Activated naive CD8-positive, alpha-beta T cell treated with anti-CD3 and anti-CD28 coated beads for 36 hours (primary cell): ENCODE measurements at regions not wholly inside any gene's neighbourhood (a gene's known extent, or its start where the extent isn't known, plus 50 kb on each side); places are given as distances from the start of the nearest gene placed in this dataset.
"Not testable (repeated sequence)": the region's sequence is repeated elsewhere in the genome, so short reads cannot be mapped to it uniquely, and the experiment has no call there.

ENCODE experiments used
- DNase-seq: peaks from one replicate; pipeline ENCODE4 v3.0.0; 2021
- H3K27ac Mint-ChIP-seq: one replicate; pipeline ENCODE4 v1.8.0; 2022; ENCODE audit warnings: mild to moderate bottlenecking, moderate library complexity, mixed read lengths
- H3K27me3 Mint-ChIP-seq: one replicate; pipeline ENCODE4 v1.8.0; 2022; ENCODE audit warnings: mild to moderate bottlenecking, mixed read lengths
- H3K36me3 Mint-ChIP-seq: one replicate; pipeline ENCODE4 v1.8.0; 2021; ENCODE audit warnings: mild to moderate bottlenecking, mixed read lengths
- H3K4me1 Mint-ChIP-seq: one replicate; pipeline ENCODE4 v1.8.0; 2021; ENCODE audit warnings: mixed read lengths
- H3K4me3 Mint-ChIP-seq: one replicate; pipeline ENCODE4 v1.8.0; 2022; ENCODE audit warnings: mild to moderate bottlenecking, moderate library complexity, mixed read lengths
- H3K9me3 Mint-ChIP-seq: one replicate; pipeline ENCODE4 v1.8.0; 2022; ENCODE audit warnings: mixed read lengths

GRCh38 chr4:57714313-57714712 is 604.1 kb upstream of the IGFBP7 start:
- DNase-seq, H3K9me3 Mint-ChIP-seq, H3K4me3 Mint-ChIP-seq, H3K27ac Mint-ChIP-seq, H3K36me3 Mint-ChIP-seq, H3K27me3 Mint-ChIP-seq, H3K4me1 Mint-ChIP-seq: not testable (repeated sequence)

DNA sequence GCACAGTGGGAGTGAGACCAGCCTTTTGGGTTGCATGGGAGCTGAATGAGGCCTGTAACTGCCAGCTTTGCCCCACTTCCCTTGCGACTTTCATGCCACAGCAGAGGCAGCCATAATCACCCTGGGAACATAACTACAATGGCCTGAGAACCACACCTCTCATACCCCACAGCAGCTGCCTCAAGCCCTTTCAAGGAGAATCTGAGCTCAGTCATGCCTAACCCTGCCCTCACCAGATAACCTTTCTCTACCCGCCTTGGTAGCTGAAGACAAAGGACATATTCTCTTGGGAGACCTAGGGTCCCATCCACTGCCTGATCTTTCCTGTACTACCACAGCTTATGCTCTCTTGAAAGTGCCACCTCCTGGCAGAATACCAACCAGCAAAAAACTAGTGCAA is 599.9 kb upstream of the IGFBP7 start:
- DNase-seq = no peak
- Mint-ChIP-seq H3K36me3 (no peaks in the 10 kb centered on the region), H3K9me3 (no peaks in the 10 kb centered on the region), H3K4me3 (no peak overlapping the region), H3K4me1 (no peaks in the 10 kb centered on the region), H3K27me3 (no peaks in the 10 kb centered on the region), H3K27ac (no peak overlapping the region)

GRCh38 chr4:57691370-57691769 is 581.2 kb upstream of the IGFBP7 start:
- H3K27ac Mint-ChIP-seq = no peak overlapping the region
- no peak for DNase-seq
- no peaks in the 10 kb centered on the region for H3K9me3 Mint-ChIP-seq
- no peaks in the 10 kb centered on the region for H3K4me1 Mint-ChIP-seq
- H3K36me3 Mint-ChIP-seq = no peaks in the 10 kb centered on the region
- H3K4me3 Mint-ChIP-seq = no peak overlapping the region
- no peaks in the 10 kb centered on the region for H3K27me3 Mint-ChIP-seq

- DNase-seq = no peak
- Mint-ChIP-seq H3K4me3 (no peak overlapping the region), H3K9me3 (no peaks in the 10 kb centered on the region), H3K27ac (no peak overlapping the region), H3K4me1 (no peaks in the 10 kb centered on the region), H3K27me3 (no peaks in the 10 kb centered on the region), H3K36me3 (no peaks in the 10 kb centered on the region)
Measured at GRCh38 chr4:57689693-57690205, 579.6 kb upstream of the IGFBP7 start.

DNA sequence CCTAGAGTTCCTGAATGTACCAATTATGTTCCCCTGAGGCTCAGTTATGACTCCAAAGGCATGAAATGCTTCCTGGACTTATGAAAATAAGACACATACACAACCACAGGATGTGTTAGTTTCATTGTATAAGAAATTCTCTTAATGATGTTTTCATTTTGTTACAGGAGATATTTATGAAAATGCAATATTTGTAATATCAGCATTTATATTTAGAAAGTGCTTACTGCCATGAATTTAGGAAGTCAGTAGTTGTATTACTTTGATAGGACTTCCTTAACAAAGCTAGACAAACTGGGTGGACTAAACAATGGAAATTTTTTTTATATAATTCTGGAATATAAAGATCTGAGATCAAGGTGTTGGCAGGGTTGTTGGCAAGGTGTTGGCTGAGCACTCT is 572.1 kb upstream of the IGFBP7 start:
- H3K4me1 Mint-ChIP-seq = no peaks in the 10 kb centered on the region
- H3K27ac Mint-ChIP-seq = no peak overlapping the region
- no peak for DNase-seq
- H3K4me3 Mint-ChIP-seq = no peak overlapping the region
- no peaks in the 10 kb centered on the region for H3K9me3 Mint-ChIP-seq
- H3K27me3 Mint-ChIP-seq = no peaks in the 10 kb centered on the region
- H3K36me3 Mint-ChIP-seq = no peaks in the 10 kb centered on the region

- no peak overlapping the region for H3K27ac Mint-ChIP-seq
- H3K4me3 Mint-ChIP-seq = no peak overlapping the region
- H3K9me3 Mint-ChIP-seq = no peaks in the 10 kb centered on the region
- no peak for DNase-seq
- no peaks in the 10 kb centered on the region for H3K4me1 Mint-ChIP-seq
- no peaks in the 10 kb centered on the region for H3K36me3 Mint-ChIP-seq
- H3K27me3 Mint-ChIP-seq = no peaks in the 10 kb centered on the region
Measured at GRCh38 chr4:57679969-57680368, 569.8 kb upstream of the IGFBP7 start.

DNA sequence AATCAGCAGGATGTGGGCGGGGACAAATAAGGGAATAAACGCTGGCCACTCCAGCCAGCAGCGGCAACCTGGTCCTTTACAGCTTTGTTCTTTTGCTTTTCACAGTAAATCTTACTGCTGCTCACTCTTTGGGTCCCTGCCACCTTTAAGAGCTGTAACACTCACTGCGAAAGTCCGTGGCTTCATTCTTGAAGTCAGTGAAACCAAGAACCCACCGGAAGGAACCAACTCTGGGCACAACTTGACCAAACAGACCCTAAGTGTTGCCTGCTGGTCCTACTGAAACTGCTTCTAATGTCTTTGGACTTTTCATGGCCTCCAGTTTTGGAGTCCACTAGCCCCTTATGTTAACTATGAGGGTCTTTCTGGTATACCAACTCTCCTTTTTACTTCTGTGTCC is 566.2 kb upstream of the IGFBP7 start:
- no peaks in the 10 kb centered on the region for H3K36me3 Mint-ChIP-seq
- DNase-seq = no peak
- no peak overlapping the region for H3K27ac Mint-ChIP-seq
- no peaks in the 10 kb centered on the region for H3K27me3 Mint-ChIP-seq
- H3K9me3 Mint-ChIP-seq = no peaks in the 10 kb centered on the region
- H3K4me3 Mint-ChIP-seq = no peak overlapping the region
- H3K4me1 Mint-ChIP-seq = no peaks in the 10 kb centered on the region

GRCh38 chr4:57672846-57673433 is 562.8 kb upstream of the IGFBP7 start:
- no peaks in the 10 kb centered on the region for H3K27me3 Mint-ChIP-seq
- no peak for DNase-seq
- no peaks in the 10 kb centered on the region for H3K9me3 Mint-ChIP-seq
- no peak overlapping the region for H3K27ac Mint-ChIP-seq
- no peaks in the 10 kb centered on the region for H3K36me3 Mint-ChIP-seq
- no peaks in the 10 kb centered on the region for H3K4me1 Mint-ChIP-seq
- H3K4me3 Mint-ChIP-seq = no peak overlapping the region

GRCh38 chr4:57668621-57669020 is 558.4 kb upstream of the IGFBP7 start:
- no peak overlapping the region for H3K4me3 Mint-ChIP-seq
- no peak for DNase-seq
- H3K27ac Mint-ChIP-seq = no peak overlapping the region
- no peaks in the 10 kb centered on the region for H3K4me1 Mint-ChIP-seq
- H3K9me3 Mint-ChIP-seq = no peaks in the 10 kb centered on the region
- no peaks in the 10 kb centered on the region for H3K27me3 Mint-ChIP-seq
- no peaks in the 10 kb centered on the region for H3K36me3 Mint-ChIP-seq

DNA sequence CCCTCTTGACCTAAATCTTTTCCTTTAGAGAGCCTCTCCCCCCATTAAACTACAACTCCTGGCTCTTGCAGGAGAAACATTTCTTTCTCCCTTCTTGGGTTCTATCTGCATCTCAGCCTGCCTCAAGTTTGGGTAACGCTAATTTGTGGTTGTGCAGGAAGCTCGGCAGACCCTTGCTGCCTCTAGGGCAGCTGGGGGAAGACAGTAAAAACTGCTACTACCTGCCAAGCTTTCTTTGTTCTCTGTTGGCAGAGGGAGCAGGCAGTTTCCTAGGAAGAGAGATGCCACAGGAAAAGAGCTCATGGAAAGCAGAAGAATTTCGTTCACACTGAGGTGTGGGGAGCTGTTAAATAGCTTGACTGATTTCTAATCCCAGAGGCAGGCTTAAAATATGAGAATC is 555.6 kb upstream of the IGFBP7 start:
- Mint-ChIP-seq H3K36me3 (no peaks in the 10 kb centered on the region), H3K27me3 (no peaks in the 10 kb centered on the region), H3K9me3 (no peaks in the 10 kb centered on the region), H3K27ac (no peak overlapping the region), H3K4me1 (no peaks in the 10 kb centered on the region), H3K4me3 (no peak overlapping the region)
- DNase-seq = no peak

DNA sequence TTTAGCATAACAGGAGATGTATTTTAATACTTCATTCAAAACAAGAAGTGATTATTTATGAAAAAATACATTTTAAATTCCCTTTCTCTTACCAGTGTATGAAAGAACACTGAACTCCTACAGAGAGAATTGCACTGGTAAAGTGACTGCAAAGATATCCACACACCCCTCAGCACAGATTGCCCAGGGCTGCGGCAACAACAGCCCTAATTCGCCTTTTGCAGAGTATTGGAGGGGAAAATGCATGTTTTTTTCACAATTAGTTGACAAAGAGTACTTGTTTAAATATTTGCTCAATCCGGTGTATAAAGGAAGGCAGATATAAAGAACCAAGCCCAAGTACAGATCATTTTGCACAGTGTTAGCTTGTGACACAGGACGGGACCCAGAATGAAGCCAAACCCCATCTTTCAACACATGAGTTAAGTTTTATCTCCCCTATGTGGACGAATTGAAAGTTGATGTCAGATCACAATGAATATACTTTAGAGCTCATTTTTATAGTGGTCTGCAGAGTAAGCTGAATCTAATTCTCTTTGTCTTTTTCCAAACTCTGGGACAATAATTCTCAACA is 551.4 kb upstream of the IGFBP7 start:
- no peaks in the 10 kb centered on the region for H3K9me3 Mint-ChIP-seq
- H3K4me3 Mint-ChIP-seq = no peak overlapping the region
- H3K27ac Mint-ChIP-seq = no peak overlapping the region
- no peak for DNase-seq
- H3K36me3 Mint-ChIP-seq = no peaks in the 10 kb centered on the region
- no peaks in the 10 kb centered on the region for H3K4me1 Mint-ChIP-seq
- no peaks in the 10 kb centered on the region for H3K27me3 Mint-ChIP-seq

DNA sequence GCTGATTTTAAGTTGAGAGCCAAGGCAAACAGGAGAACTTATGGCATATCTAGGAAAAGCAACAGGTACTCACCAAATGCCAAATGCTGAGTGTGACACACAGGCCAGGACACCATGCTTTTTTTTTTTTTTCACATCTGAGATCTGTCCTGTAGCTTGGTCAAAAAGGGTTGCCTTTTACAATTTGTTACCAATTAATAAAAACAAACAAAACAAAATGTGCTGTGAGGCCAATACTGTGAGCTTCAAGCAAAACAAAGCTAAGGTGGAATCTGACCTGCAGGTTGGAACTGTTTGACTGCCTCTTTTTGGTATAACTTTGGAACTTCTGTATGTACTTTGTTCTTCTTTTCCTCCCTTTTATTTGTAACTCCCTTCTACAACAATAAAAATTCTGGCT is 548.5 kb upstream of the IGFBP7 start:
- Mint-ChIP-seq H3K9me3 (no peaks in the 10 kb centered on the region), H3K4me1 (no peaks in the 10 kb centered on the region), H3K4me3 (no peak overlapping the region), H3K36me3 (no peaks in the 10 kb centered on the region), H3K27ac (no peak overlapping the region), H3K27me3 (no peaks in the 10 kb centered on the region)
- no peak for DNase-seq

DNA sequence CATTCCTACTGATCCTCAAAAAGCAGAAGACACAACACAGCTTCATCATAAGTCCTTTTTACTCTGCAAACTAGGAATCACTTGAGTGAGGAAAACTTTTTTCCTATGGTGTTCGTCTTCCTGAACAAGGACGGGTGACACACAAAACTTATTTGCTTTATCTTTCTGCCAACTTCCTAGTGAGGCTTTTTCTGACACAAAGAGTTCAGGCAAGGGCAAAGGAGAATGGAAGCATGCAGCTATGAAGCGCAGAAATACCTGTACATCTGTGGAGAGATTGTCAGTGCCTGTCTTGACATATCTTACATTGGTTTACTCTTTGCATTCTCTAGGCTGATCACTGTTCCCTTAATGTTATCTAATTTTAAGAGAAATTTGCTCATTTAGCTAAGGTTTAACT is 548.0 kb upstream of the IGFBP7 start:
- H3K9me3 Mint-ChIP-seq = no peaks in the 10 kb centered on the region
- H3K4me1 Mint-ChIP-seq = no peaks in the 10 kb centered on the region
- H3K27me3 Mint-ChIP-seq = no peaks in the 10 kb centered on the region
- no peak overlapping the region for H3K27ac Mint-ChIP-seq
- H3K36me3 Mint-ChIP-seq = no peaks in the 10 kb centered on the region
- H3K4me3 Mint-ChIP-seq = no peak overlapping the region
- DNase-seq = no peak

GRCh38 chr4:57655342-57655741 is 545.2 kb upstream of the IGFBP7 start:
- Mint-ChIP-seq H3K4me3 (no peak overlapping the region), H3K36me3 (no peaks in the 10 kb centered on the region), H3K4me1 (no peaks in the 10 kb centered on the region), H3K9me3 (no peaks in the 10 kb centered on the region), H3K27ac (no peak overlapping the region), H3K27me3 (no peaks in the 10 kb centered on the region)
- DNase-seq = no peak

DNA sequence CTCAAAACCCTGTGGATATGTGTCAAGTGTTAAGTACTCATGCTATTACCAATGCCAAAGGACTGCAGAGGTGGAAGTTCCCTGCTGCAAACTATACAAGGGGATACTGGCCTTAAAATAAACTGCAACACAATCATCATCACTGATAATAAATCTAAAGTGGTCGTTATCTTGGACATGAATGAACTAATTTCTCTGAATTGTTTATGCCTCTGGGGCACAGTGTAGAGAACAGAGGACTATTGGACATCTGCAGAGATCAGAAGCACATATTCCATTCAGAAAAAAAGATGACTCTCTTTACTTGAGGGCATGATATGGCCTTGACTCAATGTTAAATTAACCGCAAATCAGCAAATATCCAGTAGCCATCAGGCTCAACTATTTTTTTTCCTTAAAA is 542.6 kb upstream of the IGFBP7 start:
- H3K27ac Mint-ChIP-seq = no peak overlapping the region
- no peaks in the 10 kb centered on the region for H3K9me3 Mint-ChIP-seq
- H3K4me3 Mint-ChIP-seq = no peak overlapping the region
- H3K36me3 Mint-ChIP-seq = no peaks in the 10 kb centered on the region
- H3K27me3 Mint-ChIP-seq = no peaks in the 10 kb centered on the region
- no peaks in the 10 kb centered on the region for H3K4me1 Mint-ChIP-seq
- DNase-seq = no peak

GRCh38 chr4:57640391-57641100 is 530.4 kb upstream of the IGFBP7 start:
- Mint-ChIP-seq H3K36me3 (no peaks in the 10 kb centered on the region), H3K4me1 (no peaks in the 10 kb centered on the region), H3K4me3 (no peak overlapping the region), H3K27ac (no peak overlapping the region), H3K27me3 (no peaks in the 10 kb centered on the region), H3K9me3 (no peaks in the 10 kb centered on the region)
- DNase-seq = no peak
